ENCODE measurements at regions not wholly inside any gene's neighbourhood (a gene's known extent, or its start where the extent isn't known, plus 50 kb on each side); places are given as distances from the start of the nearest gene placed in this dataset.

DNA sequence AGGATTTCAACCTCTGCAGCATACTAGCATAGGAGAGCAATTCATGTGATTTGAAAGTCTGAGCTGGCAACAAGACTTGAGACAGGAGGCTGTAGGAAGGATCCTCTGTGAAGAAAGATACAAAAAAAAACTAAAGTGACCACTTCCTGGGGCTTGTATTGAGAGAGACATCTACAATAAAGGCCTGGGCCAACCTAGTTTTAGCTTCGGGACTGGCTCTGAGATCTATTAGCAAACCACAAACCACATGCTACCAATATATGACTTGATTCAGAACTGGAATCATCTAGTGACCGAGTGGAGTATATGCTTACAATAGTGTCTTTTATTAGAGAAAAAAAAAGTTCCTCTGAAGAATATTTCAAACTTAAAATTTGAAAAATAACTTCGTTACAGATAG lies 1448.9 kb upstream of the CDH6 start:
- H3K4me2 ChIP-seq (ENCODE audit: low read length) = no peak overlapping the region

DNA sequence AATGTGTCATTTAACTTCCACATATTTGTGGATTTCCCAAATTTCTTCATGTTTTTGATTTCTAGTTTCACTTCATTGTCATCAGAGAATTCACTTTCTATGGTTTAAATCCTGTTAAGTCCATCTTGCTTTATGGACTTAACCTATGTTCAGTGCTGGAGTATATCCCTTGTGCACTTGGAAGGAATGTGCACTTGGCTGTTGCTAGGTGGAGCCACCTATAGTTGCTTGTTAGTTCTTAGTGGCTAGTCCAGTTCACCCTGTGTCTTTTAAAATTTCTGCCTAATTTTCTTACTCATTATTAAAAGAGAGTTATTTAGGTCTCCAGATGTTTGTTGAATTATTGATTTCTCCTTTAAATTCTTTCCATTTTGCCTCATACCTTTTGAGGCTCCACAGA lies 1472.5 kb upstream of the CDH6 start:
- H3K4me2 ChIP-seq (ENCODE audit: low read length) = no peak overlapping the region
- H3K27me3 ChIP-seq (ENCODE audit: control insufficient read depth, low read length) = no peaks in the 10 kb centered on the region
- no peaks in the 10 kb centered on the region for H4K20me1 ChIP-seq (ENCODE audit: control insufficient read depth, insufficient read depth, low read depth, low read length)
- no peaks in the 10 kb centered on the region for H3K9me3 ChIP-seq (ENCODE audit: control insufficient read depth, insufficient read depth, low read length)
- no peak overlapping the region for H3K27ac ChIP-seq (ENCODE audit: low read depth, low read length)
- H3K36me3 ChIP-seq (ENCODE audit: control insufficient read depth, low read length) = no peaks in the 10 kb centered on the region
- no peak overlapping the region for H3K4me3 ChIP-seq (ENCODE audit: low read length)
- H3F3A ChIP-seq (ENCODE audit: control insufficient read depth, insufficient read depth) = no peaks in the 10 kb centered on the region
- TF ChIP-seq EZH2phosphoT487 (IDR thresholded peaks at IDR 0.05; ENCODE audit: borderline replicate concordance, low read length) = no peak
- TF ChIP-seq, protein P1, sequence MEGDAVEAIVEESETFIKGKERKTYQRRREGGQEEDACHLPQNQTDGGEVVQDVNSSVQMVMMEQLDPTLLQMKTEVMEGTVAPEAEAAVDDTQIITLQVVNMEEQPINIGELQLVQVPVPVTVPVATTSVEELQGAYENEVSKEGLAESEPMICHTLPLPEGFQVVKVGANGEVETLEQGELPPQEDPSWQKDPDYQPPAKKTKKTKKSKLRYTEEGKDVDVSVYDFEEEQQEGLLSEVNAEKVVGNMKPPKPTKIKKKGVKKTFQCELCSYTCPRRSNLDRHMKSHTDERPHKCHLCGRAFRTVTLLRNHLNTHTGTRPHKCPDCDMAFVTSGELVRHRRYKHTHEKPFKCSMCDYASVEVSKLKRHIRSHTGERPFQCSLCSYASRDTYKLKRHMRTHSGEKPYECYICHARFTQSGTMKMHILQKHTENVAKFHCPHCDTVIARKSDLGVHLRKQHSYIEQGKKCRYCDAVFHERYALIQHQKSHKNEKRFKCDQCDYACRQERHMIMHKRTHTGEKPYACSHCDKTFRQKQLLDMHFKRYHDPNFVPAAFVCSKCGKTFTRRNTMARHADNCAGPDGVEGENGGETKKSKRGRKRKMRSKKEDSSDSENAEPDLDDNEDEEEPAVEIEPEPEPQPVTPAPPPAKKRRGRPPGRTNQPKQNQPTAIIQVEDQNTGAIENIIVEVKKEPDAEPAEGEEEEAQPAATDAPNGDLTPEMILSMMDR (IDR thresholded peaks at IDR 0.05; ENCODE audit: low read depth, low read length, poor library complexity, severe bottlenecking) = no peak
- H3K79me2 ChIP-seq (ENCODE audit: control insufficient read depth, low read length) = no peaks in the 10 kb centered on the region
- H3K9me2 ChIP-seq (replicated peaks; ENCODE audit: control insufficient read depth, low read length) = no peaks in the 10 kb centered on the region
- no peaks in the 10 kb centered on the region for H3K4me1 ChIP-seq (ENCODE audit: control insufficient read depth, low read length)

More for the DNA sequence above, 1448.9 kb upstream of the CDH6 start:
- Histone ChIP-seq H3K9me3 (ENCODE audit: control insufficient read depth, insufficient read depth, low read length) (no peaks in the 10 kb centered on the region), H3K4me3 (ENCODE audit: low read length) (no peak overlapping the region), H3K9me2 (replicated peaks; ENCODE audit: control insufficient read depth, low read length) (no peaks in the 10 kb centered on the region), H3K27ac (ENCODE audit: low read depth, low read length) (no peak overlapping the region), H3K79me2 (ENCODE audit: control insufficient read depth, low read length) (no peaks in the 10 kb centered on the region), H4K20me1 (ENCODE audit: control insufficient read depth, insufficient read depth, low read depth, low read length) (no peaks in the 10 kb centered on the region), H3K36me3 (ENCODE audit: control insufficient read depth, low read length) (no peaks in the 10 kb centered on the region), H3K4me1 (ENCODE audit: control insufficient read depth, low read length) (no peaks in the 10 kb centered on the region), H3K27me3 (ENCODE audit: control insufficient read depth, low read length) (no peaks in the 10 kb centered on the region), H3F3A (ENCODE audit: control insufficient read depth, insufficient read depth) (no peaks in the 10 kb centered on the region)
- TF ChIP-seq EZH2phosphoT487 (IDR thresholded peaks at IDR 0.05; ENCODE audit: borderline replicate concordance, low read length) = no peak
- TF ChIP-seq, protein P1 (IDR thresholded peaks at IDR 0.05; ENCODE audit: low read depth, low read length, poor library complexity, severe bottlenecking) = no peak

DNA sequence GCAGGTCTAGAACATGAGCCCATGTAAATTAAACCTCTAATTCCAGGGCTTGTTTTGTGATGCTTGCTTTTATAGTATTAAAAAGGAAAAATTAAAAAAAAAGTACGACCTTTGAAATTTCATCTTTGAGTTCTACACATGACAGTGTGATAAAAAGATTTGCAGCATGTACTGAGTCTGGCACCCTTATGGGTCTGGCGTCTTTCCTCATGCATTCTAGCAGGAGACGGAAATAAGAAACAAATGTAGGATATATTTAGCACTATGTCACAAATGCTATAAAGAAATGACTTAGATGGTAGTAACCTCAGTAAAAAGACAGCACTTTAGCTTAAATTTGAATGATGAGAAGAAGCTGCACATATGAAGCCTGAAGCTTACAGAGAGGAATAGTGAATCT lies 1474.3 kb upstream of the CDH6 start:
- Histone ChIP-seq H3K4me3 (ENCODE audit: low read length) (no peak overlapping the region), H3K4me1 (ENCODE audit: control insufficient read depth, low read length) (no peaks in the 10 kb centered on the region), H3K27ac (ENCODE audit: low read depth, low read length) (no peak overlapping the region), H3K79me2 (ENCODE audit: control insufficient read depth, low read length) (no peaks in the 10 kb centered on the region), H3K36me3 (ENCODE audit: control insufficient read depth, low read length) (no peaks in the 10 kb centered on the region), H4K20me1 (ENCODE audit: control insufficient read depth, insufficient read depth, low read depth, low read length) (no peaks in the 10 kb centered on the region), H3K27me3 (ENCODE audit: control insufficient read depth, low read length) (no peaks in the 10 kb centered on the region), H3K4me2 (ENCODE audit: low read length) (no peak overlapping the region), H3F3A (ENCODE audit: control insufficient read depth, insufficient read depth) (no peaks in the 10 kb centered on the region), H3K9me2 (replicated peaks; ENCODE audit: control insufficient read depth, low read length) (no peaks in the 10 kb centered on the region), H3K9me3 (ENCODE audit: control insufficient read depth, insufficient read depth, low read length) (no peaks in the 10 kb centered on the region)
- TF ChIP-seq, protein P1 (IDR thresholded peaks at IDR 0.05; ENCODE audit: low read depth, low read length, poor library complexity, severe bottlenecking) = no peak

DNA sequence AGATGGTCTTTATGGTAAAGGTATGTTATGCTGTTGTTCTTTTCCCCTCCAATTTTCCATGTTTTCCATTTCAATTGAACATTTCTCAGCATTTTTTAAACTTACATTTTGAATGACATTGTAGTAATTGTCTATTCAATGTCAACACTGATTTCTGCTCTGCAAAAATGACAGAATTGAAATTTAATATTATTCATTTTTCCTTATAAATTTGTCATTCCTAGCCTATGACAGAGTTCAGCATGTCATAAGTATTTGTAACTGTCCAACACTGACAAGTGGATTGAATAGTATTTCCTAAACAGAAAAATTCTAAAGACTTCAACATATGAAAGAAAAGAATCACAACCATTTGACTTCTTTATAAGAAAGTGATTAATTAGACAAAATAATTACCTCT lies 1478.3 kb upstream of the CDH6 start:
- H3K4me1 ChIP-seq (ENCODE audit: control insufficient read depth, low read length) = no peaks in the 10 kb centered on the region
- no peak overlapping the region for H3K4me3 ChIP-seq (ENCODE audit: low read length)
- H3K9me2 ChIP-seq (replicated peaks; ENCODE audit: control insufficient read depth, low read length) = no peaks in the 10 kb centered on the region
- no peaks in the 10 kb centered on the region for H3F3A ChIP-seq (ENCODE audit: control insufficient read depth, insufficient read depth)
- H3K36me3 ChIP-seq (ENCODE audit: control insufficient read depth, low read length) = no peaks in the 10 kb centered on the region
- no peak overlapping the region for H3K4me2 ChIP-seq (ENCODE audit: low read length)
- no peak overlapping the region for H3K27ac ChIP-seq (ENCODE audit: low read depth, low read length)
- H3K9me3 ChIP-seq (ENCODE audit: control insufficient read depth, insufficient read depth, low read length) = no peaks in the 10 kb centered on the region
- TF ChIP-seq EZH2phosphoT487 (IDR thresholded peaks at IDR 0.05; ENCODE audit: borderline replicate concordance, low read length) = no peak
- TF ChIP-seq, protein P1 (IDR thresholded peaks at IDR 0.05; ENCODE audit: low read depth, low read length, poor library complexity, severe bottlenecking) = no peak
- H4K20me1 ChIP-seq (ENCODE audit: control insufficient read depth, insufficient read depth, low read depth, low read length) = no peaks in the 10 kb centered on the region
- no peaks in the 10 kb centered on the region for H3K27me3 ChIP-seq (ENCODE audit: control insufficient read depth, low read length)
- no peaks in the 10 kb centered on the region for H3K79me2 ChIP-seq (ENCODE audit: control insufficient read depth, low read length)
